ENCODE measurements at regions not wholly inside any gene's neighbourhood (a gene's known extent, or its start where the extent isn't known, plus 50 kb on each side); places are given as distances from the start of the nearest gene placed in this dataset.

- no peak for TF ChIP-seq POLR2A (IDR thresholded peaks at IDR 0.05)
- no peak for TF ChIP-seq CTCF (IDR thresholded peaks at IDR 0.05)
- no peak for TF ChIP-seq POLR2AphosphoS5 (IDR thresholded peaks at IDR 0.05)
These were observed 66.7 kb upstream of the ARHGEF7 start for GRCh38 chr13:111048387-111048786.
